ENCODE measurements at regions not wholly inside any gene's neighbourhood (a gene's known extent, or its start where the extent isn't known, plus 50 kb on each side); places are given as distances from the start of the nearest gene placed in this dataset.

DNA sequence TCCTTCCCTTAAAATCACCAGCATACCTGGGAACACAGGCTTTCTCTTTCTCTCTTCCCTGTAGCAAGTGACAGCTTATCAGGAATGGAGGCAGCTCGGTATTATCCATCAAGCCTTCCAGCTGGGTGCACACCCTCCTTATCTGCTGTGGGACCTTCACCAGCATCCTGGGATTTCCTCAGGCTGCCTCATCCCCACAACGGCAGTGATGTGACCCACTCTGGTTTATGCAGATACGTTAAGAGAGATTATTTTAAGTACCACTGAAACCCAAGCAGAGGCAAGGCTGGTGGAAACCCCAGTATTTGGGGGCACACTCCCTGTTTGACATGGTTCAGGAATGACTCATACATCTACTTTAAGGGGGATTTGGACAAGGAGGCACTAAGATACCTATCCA lies 192.1 kb downstream of the TM9SF2 start:
- dilution Hi-C loops (cut with MboI; ENCODE audit: extremely low pct_ligation_motif_present, low sequenced_read_pairs): loop anchor here (25.0 kb wide), 1 partner anchor 144 kb away; no protein-coding TSS in a partner anchor
- no peak for TF ChIP-seq EZH2 (IDR thresholded peaks at IDR 0.05; ENCODE audit: low read length)
- TF ChIP-seq, protein P1, sequence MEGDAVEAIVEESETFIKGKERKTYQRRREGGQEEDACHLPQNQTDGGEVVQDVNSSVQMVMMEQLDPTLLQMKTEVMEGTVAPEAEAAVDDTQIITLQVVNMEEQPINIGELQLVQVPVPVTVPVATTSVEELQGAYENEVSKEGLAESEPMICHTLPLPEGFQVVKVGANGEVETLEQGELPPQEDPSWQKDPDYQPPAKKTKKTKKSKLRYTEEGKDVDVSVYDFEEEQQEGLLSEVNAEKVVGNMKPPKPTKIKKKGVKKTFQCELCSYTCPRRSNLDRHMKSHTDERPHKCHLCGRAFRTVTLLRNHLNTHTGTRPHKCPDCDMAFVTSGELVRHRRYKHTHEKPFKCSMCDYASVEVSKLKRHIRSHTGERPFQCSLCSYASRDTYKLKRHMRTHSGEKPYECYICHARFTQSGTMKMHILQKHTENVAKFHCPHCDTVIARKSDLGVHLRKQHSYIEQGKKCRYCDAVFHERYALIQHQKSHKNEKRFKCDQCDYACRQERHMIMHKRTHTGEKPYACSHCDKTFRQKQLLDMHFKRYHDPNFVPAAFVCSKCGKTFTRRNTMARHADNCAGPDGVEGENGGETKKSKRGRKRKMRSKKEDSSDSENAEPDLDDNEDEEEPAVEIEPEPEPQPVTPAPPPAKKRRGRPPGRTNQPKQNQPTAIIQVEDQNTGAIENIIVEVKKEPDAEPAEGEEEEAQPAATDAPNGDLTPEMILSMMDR (optimal IDR thresholded peaks at IDR 0.05 in 1 of 3, IDR thresholded peaks at IDR 0.05 in 1 of 3, conservative IDR thresholded peaks at IDR 0.05 in 1 of 3; ENCODE audit: extremely low read depth in 1 of 3, insufficient read depth in 2 of 3, low read length in 3 of 3): no peak
- Histone ChIP-seq H3K36me3 (ENCODE audit: control insufficient read depth in 2 of 2, extremely low read depth in 1 of 2, insufficient read depth in 2 of 2, low read length in 2 of 2) (no peaks in the 10 kb centered on the region), H3K9me1 (ENCODE audit: control insufficient read depth, extremely low read depth, insufficient read depth, low read length) (no peaks in the 10 kb centered on the region), H3K9me3 (ENCODE audit: control insufficient read depth, low read depth, low read length) (no peaks in the 10 kb centered on the region), H3K27me3 (ENCODE audit: control insufficient read depth, extremely low read depth, insufficient read depth, low read length) (no peaks in the 10 kb centered on the region), H3K4me2 (ENCODE audit: control insufficient read depth, extremely low read depth, insufficient read depth, low read depth, low read length) (no peak overlapping the region), H3K9ac (ENCODE audit: control insufficient read depth, extremely low read depth, insufficient read depth, low read length) (no peak overlapping the region), H3K79me2 (ENCODE audit: control insufficient read depth, insufficient read depth, low read length) (no peaks in the 10 kb centered on the region), H4K20me1 (ENCODE audit: control insufficient read depth, extremely low read depth, insufficient read depth, low read length) (no peaks in the 10 kb centered on the region), H3K27ac (ENCODE audit: control insufficient read depth, insufficient read depth, low read length) (no peak overlapping the region), H3K4me3 (ENCODE audit: control insufficient read depth in 2 of 3, extremely low read depth in 1 of 3, insufficient read depth in 2 of 3, low read depth in 1 of 3, low read length in 3 of 3) (no peak overlapping the region), H3K4me1 (ENCODE audit: control insufficient read depth, extremely low read depth, insufficient read depth, low read length) (no peaks in the 10 kb centered on the region), H2AFZ (ENCODE audit: control insufficient read depth, low read length) (no peak overlapping the region)
- DNase-seq (ENCODE audit: low read depth, low spot score) (no peak), FAIRE-seq (no peak)

DNA sequence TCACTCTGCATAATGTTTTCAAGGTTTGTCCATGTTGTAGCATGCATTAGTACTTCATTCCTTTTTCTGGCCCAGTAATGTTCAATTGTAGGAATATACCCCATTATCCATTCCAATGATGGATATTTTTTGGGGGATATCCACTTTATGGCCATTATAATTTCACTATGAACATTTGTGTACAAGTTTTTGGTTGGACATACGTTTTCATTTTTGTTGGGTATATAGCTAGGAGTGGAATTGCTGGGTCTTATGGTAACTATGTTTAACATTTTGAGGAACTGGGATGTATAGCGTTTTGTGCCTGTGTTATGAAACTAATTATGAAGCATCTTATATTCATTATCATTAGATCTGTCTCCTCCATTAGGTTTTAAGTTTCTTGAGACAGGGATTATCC lies 191.6 kb downstream of the TM9SF2 start:
- H2AFZ ChIP-seq (ENCODE audit: control insufficient read depth, low read length): no peak overlapping the region
- no peaks in the 10 kb centered on the region for H3K4me1 ChIP-seq (ENCODE audit: control insufficient read depth, extremely low read depth, insufficient read depth, low read length)
- no peaks in the 10 kb centered on the region for H3K36me3 ChIP-seq (ENCODE audit: control insufficient read depth in 2 of 2, extremely low read depth in 1 of 2, insufficient read depth in 2 of 2, low read length in 2 of 2)
- FAIRE-seq (no peak), DNase-seq (ENCODE audit: low read depth, low spot score) (no peak)
- no peak overlapping the region for H3K4me2 ChIP-seq (ENCODE audit: control insufficient read depth, extremely low read depth, insufficient read depth, low read depth, low read length)
- no peaks in the 10 kb centered on the region for H3K9me3 ChIP-seq (ENCODE audit: control insufficient read depth, low read depth, low read length)
- H3K79me2 ChIP-seq (ENCODE audit: control insufficient read depth, insufficient read depth, low read length): no peaks in the 10 kb centered on the region
- dilution Hi-C loops (cut with MboI; ENCODE audit: extremely low pct_ligation_motif_present, low sequenced_read_pairs): loop anchor here (25.0 kb wide), 1 partner anchor 144 kb away; no protein-coding TSS in a partner anchor
- TF ChIP-seq EZH2 (IDR thresholded peaks at IDR 0.05; ENCODE audit: low read length): no peak
- TF ChIP-seq, protein P1 (optimal IDR thresholded peaks at IDR 0.05 in 1 of 3, IDR thresholded peaks at IDR 0.05 in 1 of 3, conservative IDR thresholded peaks at IDR 0.05 in 1 of 3; ENCODE audit: extremely low read depth in 1 of 3, insufficient read depth in 2 of 3, low read length in 3 of 3): no peak
- no peak overlapping the region for H3K9ac ChIP-seq (ENCODE audit: control insufficient read depth, extremely low read depth, insufficient read depth, low read length)
- no peak overlapping the region for H3K4me3 ChIP-seq (ENCODE audit: control insufficient read depth in 2 of 3, extremely low read depth in 1 of 3, insufficient read depth in 2 of 3, low read depth in 1 of 3, low read length in 3 of 3)
- H3K9me1 ChIP-seq (ENCODE audit: control insufficient read depth, extremely low read depth, insufficient read depth, low read length): no peaks in the 10 kb centered on the region
- H4K20me1 ChIP-seq (ENCODE audit: control insufficient read depth, extremely low read depth, insufficient read depth, low read length): no peaks in the 10 kb centered on the region
- no peaks in the 10 kb centered on the region for H3K27me3 ChIP-seq (ENCODE audit: control insufficient read depth, extremely low read depth, insufficient read depth, low read length)
- H3K27ac ChIP-seq (ENCODE audit: control insufficient read depth, insufficient read depth, low read length): no peak overlapping the region
